ENCODE measurements at regions not wholly inside any gene's neighbourhood (a gene's known extent, or its start where the extent isn't known, plus 50 kb on each side); places are given as distances from the start of the nearest gene placed in this dataset.

- Histone ChIP-seq H4K5ac (ENCODE audit: low read length) (no peak overlapping the region), H3K27me3 (ENCODE audit: insufficient read depth, low read length, poor library complexity) (no peaks in the 10 kb centered on the region), H3K27ac (ENCODE audit: low read depth, low read length) (no peak overlapping the region), H2BK5ac (ENCODE audit: low read length) (no peak overlapping the region), H3K23ac (ENCODE audit: low read length) (no peak overlapping the region), H2AK5ac (ENCODE audit: low read length) (no peak overlapping the region), H3K4me2 (ENCODE audit: low read length) (no peak overlapping the region), H3K9ac (ENCODE audit: low read length) (no peak overlapping the region), H3K79me2 (ENCODE audit: control insufficient read depth, insufficient read depth, low read length) (no peaks in the 10 kb centered on the region), H3K79me1 (ENCODE audit: low read length) (no peaks in the 10 kb centered on the region), H3K4ac (ENCODE audit: low read depth, low read length) (no peak overlapping the region), H2BK120ac (ENCODE audit: low read depth, low read length) (no peak overlapping the region), H3K18ac (ENCODE audit: low read length) (no peak overlapping the region), H3K36me3 (ENCODE audit: control insufficient read depth, insufficient read depth, low read length) (no peaks in the 10 kb centered on the region), H3K4me3 (ENCODE audit: low read length) (no peak overlapping the region), H3K56ac (ENCODE audit: low read length) (no peak overlapping the region), H3K4me1 (ENCODE audit: control insufficient read depth, low read depth, low read length) (no peaks in the 10 kb centered on the region), H4K8ac (ENCODE audit: low read depth, low read length) (no peak overlapping the region), H2BK15ac (replicated peaks; ENCODE audit: low read depth) (no peak overlapping the region)
- no peak for DNase-seq
- no CpG with 5 or more reads among the region's 7 CpGs for WGBS (ENCODE audit: extremely low coverage, insufficient coverage, low lambda C conversion rate)
These were observed 81.8 kb upstream of the CAV2 start for GRCh38 chr7:116417593-116418345.

- no peaks in the 10 kb centered on the region for H3K4me1 ChIP-seq (ENCODE audit: control insufficient read depth, low read depth, low read length)
These were observed 81.0 kb upstream of the CAV2 start for GRCh38 chr7:116418524-116418923.

GRCh38 chr7:116420003-116420402, 79.5 kb upstream of the CAV2 start:
- no peak overlapping the region for H2BK5ac ChIP-seq (ENCODE audit: low read length)
- no peak overlapping the region for H2AK5ac ChIP-seq (ENCODE audit: low read length)
- DNase-seq, result no peak
- no peak overlapping the region for H3K9ac ChIP-seq (ENCODE audit: low read length)
- H3K79me1 ChIP-seq (ENCODE audit: low read length), result no peaks in the 10 kb centered on the region
- H3K27ac ChIP-seq (ENCODE audit: low read depth, low read length), result no peak overlapping the region
- no peak overlapping the region for H2BK15ac ChIP-seq (replicated peaks; ENCODE audit: low read depth)
- H3K4me1 ChIP-seq (ENCODE audit: control insufficient read depth, low read depth, low read length), result no peaks in the 10 kb centered on the region
- no peaks in the 10 kb centered on the region for H3K27me3 ChIP-seq (ENCODE audit: insufficient read depth, low read length, poor library complexity)
- H2BK120ac ChIP-seq (ENCODE audit: low read depth, low read length), result no peak overlapping the region
- no peak overlapping the region for H3K4me3 ChIP-seq (ENCODE audit: low read length)
- H3K56ac ChIP-seq (ENCODE audit: low read length), result no peak overlapping the region
- H4K5ac ChIP-seq (ENCODE audit: low read length), result no peak overlapping the region
- no peak overlapping the region for H3K4me2 ChIP-seq (ENCODE audit: low read length)
- no peak overlapping the region for H3K4ac ChIP-seq (ENCODE audit: low read depth, low read length)
- H3K36me3 ChIP-seq (ENCODE audit: control insufficient read depth, insufficient read depth, low read length), result no peaks in the 10 kb centered on the region
- H3K23ac ChIP-seq (ENCODE audit: low read length), result no peak overlapping the region
- no CpG with 5 or more reads among the region's 3 CpGs for WGBS (ENCODE audit: extremely low coverage, insufficient coverage, low lambda C conversion rate)
- no peak overlapping the region for H4K8ac ChIP-seq (ENCODE audit: low read depth, low read length)
- no peak overlapping the region for H3K18ac ChIP-seq (ENCODE audit: low read length)
- H3K79me2 ChIP-seq (ENCODE audit: control insufficient read depth, insufficient read depth, low read length), result no peaks in the 10 kb centered on the region

More at GRCh38 chr7:116418524-116418923, 81.0 kb upstream of the CAV2 start:
- Histone ChIP-seq H3K4me2 (ENCODE audit: low read length) (no peak overlapping the region), H2AK5ac (ENCODE audit: low read length) (no peak overlapping the region), H3K4me3 (ENCODE audit: low read length) (no peak overlapping the region), H3K18ac (ENCODE audit: low read length) (no peak overlapping the region), H2BK120ac (ENCODE audit: low read depth, low read length) (no peak overlapping the region), H3K79me1 (ENCODE audit: low read length) (no peaks in the 10 kb centered on the region), H2BK15ac (replicated peaks; ENCODE audit: low read depth) (no peak overlapping the region), H3K4ac (ENCODE audit: low read depth, low read length) (no peak overlapping the region), H3K9ac (ENCODE audit: low read length) (no peak overlapping the region), H3K36me3 (ENCODE audit: control insufficient read depth, insufficient read depth, low read length) (no peaks in the 10 kb centered on the region), H2BK5ac (ENCODE audit: low read length) (no peak overlapping the region), H4K8ac (ENCODE audit: low read depth, low read length) (no peak overlapping the region), H3K79me2 (ENCODE audit: control insufficient read depth, insufficient read depth, low read length) (no peaks in the 10 kb centered on the region), H3K56ac (ENCODE audit: low read length) (no peak overlapping the region), H4K5ac (ENCODE audit: low read length) (no peak overlapping the region), H3K23ac (ENCODE audit: low read length) (no peak overlapping the region), H3K27ac (ENCODE audit: low read depth, low read length) (no peak overlapping the region), H3K27me3 (ENCODE audit: insufficient read depth, low read length, poor library complexity) (no peaks in the 10 kb centered on the region)
- no peak for DNase-seq

GRCh38 chr7:116421298-116421697, 78.2 kb upstream of the CAV2 start:
- WGBS (ENCODE audit: extremely low coverage, insufficient coverage, low lambda C conversion rate), result no CpG with 5 or more reads among the region's 1 CpG
- no peak overlapping the region for H2BK120ac ChIP-seq (ENCODE audit: low read depth, low read length)
- no peak overlapping the region for H2BK15ac ChIP-seq (replicated peaks; ENCODE audit: low read depth)
- H3K4ac ChIP-seq (ENCODE audit: low read depth, low read length), result no peak overlapping the region
- H3K4me1 ChIP-seq (ENCODE audit: control insufficient read depth, low read depth, low read length), result no peaks in the 10 kb centered on the region
- no peaks in the 10 kb centered on the region for H3K27me3 ChIP-seq (ENCODE audit: insufficient read depth, low read length, poor library complexity)
- H3K4me2 ChIP-seq (ENCODE audit: low read length), result no peak overlapping the region
- DNase-seq, result no peak
- no peak overlapping the region for H4K5ac ChIP-seq (ENCODE audit: low read length)
- no peak overlapping the region for H3K56ac ChIP-seq (ENCODE audit: low read length)
- no peaks in the 10 kb centered on the region for H3K79me2 ChIP-seq (ENCODE audit: control insufficient read depth, insufficient read depth, low read length)
- H3K4me3 ChIP-seq (ENCODE audit: low read length), result no peak overlapping the region
- no peak overlapping the region for H4K8ac ChIP-seq (ENCODE audit: low read depth, low read length)
- no peaks in the 10 kb centered on the region for H3K36me3 ChIP-seq (ENCODE audit: control insufficient read depth, insufficient read depth, low read length)
- no peak overlapping the region for H3K9ac ChIP-seq (ENCODE audit: low read length)
- H3K18ac ChIP-seq (ENCODE audit: low read length), result no peak overlapping the region
- H2AK5ac ChIP-seq (ENCODE audit: low read length), result no peak overlapping the region
- H2BK5ac ChIP-seq (ENCODE audit: low read length), result no peak overlapping the region
- H3K23ac ChIP-seq (ENCODE audit: low read length), result no peak overlapping the region
- H3K79me1 ChIP-seq (ENCODE audit: low read length), result no peaks in the 10 kb centered on the region
- H3K27ac ChIP-seq (ENCODE audit: low read depth, low read length), result no peak overlapping the region

GRCh38 chr7:116422683-116423082, 76.9 kb upstream of the CAV2 start:
- H3K27ac ChIP-seq (ENCODE audit: low read depth, low read length), result no peak overlapping the region
- no peak for DNase-seq
- H3K27me3 ChIP-seq (ENCODE audit: insufficient read depth, low read length, poor library complexity), result no peaks in the 10 kb centered on the region

GRCh38 chr7:116423499-116423898, 76.0 kb upstream of the CAV2 start:
- Histone ChIP-seq H3K56ac (ENCODE audit: low read length) (no peak overlapping the region), H3K4me3 (ENCODE audit: low read length) (no peak overlapping the region), H3K18ac (ENCODE audit: low read length) (no peak overlapping the region), H4K8ac (ENCODE audit: low read depth, low read length) (no peak overlapping the region), H3K4me2 (ENCODE audit: low read length) (no peak overlapping the region), H3K23ac (ENCODE audit: low read length) (no peak overlapping the region), H2BK5ac (ENCODE audit: low read length) (no peak overlapping the region), H2BK15ac (replicated peaks; ENCODE audit: low read depth) (no peak overlapping the region), H3K27ac (ENCODE audit: low read depth, low read length) (no peak overlapping the region), H3K36me3 (ENCODE audit: control insufficient read depth, insufficient read depth, low read length) (no peaks in the 10 kb centered on the region), H3K79me1 (ENCODE audit: low read length) (no peaks in the 10 kb centered on the region), H3K27me3 (ENCODE audit: insufficient read depth, low read length, poor library complexity) (no peaks in the 10 kb centered on the region), H3K4ac (ENCODE audit: low read depth, low read length) (no peak overlapping the region), H2BK120ac (ENCODE audit: low read depth, low read length) (no peak overlapping the region), H3K79me2 (ENCODE audit: control insufficient read depth, insufficient read depth, low read length) (no peaks in the 10 kb centered on the region), H4K5ac (ENCODE audit: low read length) (no peak overlapping the region), H3K4me1 (ENCODE audit: control insufficient read depth, low read depth, low read length) (no peaks in the 10 kb centered on the region), H3K9ac (ENCODE audit: low read length) (no peak overlapping the region), H2AK5ac (ENCODE audit: low read length) (no peak overlapping the region)
- WGBS (ENCODE audit: extremely low coverage, insufficient coverage, low lambda C conversion rate), result no CpG with 5 or more reads among the region's 3 CpGs
- DNase-seq, result no peak

More at GRCh38 chr7:116422683-116423082, 76.9 kb upstream of the CAV2 start:
- Histone ChIP-seq H2BK15ac (replicated peaks; ENCODE audit: low read depth) (no peak overlapping the region), H3K4me3 (ENCODE audit: low read length) (no peak overlapping the region), H3K9ac (ENCODE audit: low read length) (no peak overlapping the region), H4K8ac (ENCODE audit: low read depth, low read length) (no peak overlapping the region), H3K4ac (ENCODE audit: low read depth, low read length) (no peak overlapping the region), H3K4me2 (ENCODE audit: low read length) (no peak overlapping the region), H3K23ac (ENCODE audit: low read length) (no peak overlapping the region), H3K36me3 (ENCODE audit: control insufficient read depth, insufficient read depth, low read length) (no peaks in the 10 kb centered on the region), H2BK5ac (ENCODE audit: low read length) (no peak overlapping the region), H3K56ac (ENCODE audit: low read length) (no peak overlapping the region), H2BK120ac (ENCODE audit: low read depth, low read length) (no peak overlapping the region), H3K79me1 (ENCODE audit: low read length) (no peaks in the 10 kb centered on the region), H3K79me2 (ENCODE audit: control insufficient read depth, insufficient read depth, low read length) (no peaks in the 10 kb centered on the region), H3K4me1 (ENCODE audit: control insufficient read depth, low read depth, low read length) (no peaks in the 10 kb centered on the region), H4K5ac (ENCODE audit: low read length) (no peak overlapping the region), H2AK5ac (ENCODE audit: low read length) (no peak overlapping the region), H3K18ac (ENCODE audit: low read length) (no peak overlapping the region)

Measured in mesendoderm (in vitro differentiated cells).